GM19455 (cell line): ENCODE measurements at regions not wholly inside any gene's neighbourhood (a gene's known extent, or its start where the extent isn't known, plus 50 kb on each side); places are given as distances from the start of the nearest gene placed in this dataset.
"Not testable (repeated sequence)": the region's sequence is repeated elsewhere in the genome, so short reads cannot be mapped to it uniquely, and the experiment has no call there.

Source experiments
- ATAC-seq: cut with Tn5 transposase; IDR thresholded peaks from one replicate; pipeline ENCODE4 v1.9.1; 2021; ENCODE audit not compliant: unreplicated experiment

GRCh38 chr2:194723446-194723845, 933.6 kb upstream of the SLC39A10 start:
- ATAC-seq = no peak

GRCh38 chr2:194721227-194721626, 935.8 kb upstream of the SLC39A10 start:
- ATAC-seq = no peak

- no peak for ATAC-seq
These were observed 936.6 kb upstream of the SLC39A10 start for GRCh38 chr2:194720462-194720861.

GRCh38 chr2:194718881-194719280, 938.1 kb upstream of the SLC39A10 start:
- ATAC-seq = no peak

- ATAC-seq = no peak
These were observed 942.5 kb upstream of the SLC39A10 start for GRCh38 chr2:194714541-194714940.

- ATAC-seq = no peak
These were observed 947.2 kb upstream of the SLC39A10 start for GRCh38 chr2:194709840-194710239.

- ATAC-seq = no peak
These were observed 950.8 kb upstream of the SLC39A10 start for GRCh38 chr2:194706179-194706578.

- ATAC-seq = no peak
These were observed 951.6 kb upstream of the SLC39A10 start for GRCh38 chr2:194705398-194705797.

- no peak for ATAC-seq
These were observed 956.3 kb upstream of the SLC39A10 start for GRCh38 chr2:194700726-194701125.

GRCh38 chr2:194700116-194700515, 956.9 kb upstream of the SLC39A10 start:
- no peak for ATAC-seq

GRCh38 chr2:194698012-194698411, 959.0 kb upstream of the SLC39A10 start:
- no peak for ATAC-seq

- ATAC-seq = no peak
These were observed 959.6 kb upstream of the SLC39A10 start for GRCh38 chr2:194697439-194697838.

- no peak for ATAC-seq
These were observed 960.3 kb upstream of the SLC39A10 start for GRCh38 chr2:194696690-194697089.

GRCh38 chr2:194686569-194686968, 970.5 kb upstream of the SLC39A10 start:
- no peak for ATAC-seq

- ATAC-seq = no peak
These were observed 983.0 kb upstream of the SLC39A10 start for GRCh38 chr2:194674043-194674442.

GRCh38 chr2:194672994-194673393, 984.0 kb upstream of the SLC39A10 start:
- no peak for ATAC-seq

GRCh38 chr2:194661431-194661830, 995.6 kb upstream of the SLC39A10 start:
- no peak for ATAC-seq

GRCh38 chr2:194639057-194639456, 1018.0 kb upstream of the SLC39A10 start:
- not testable (repeated sequence) for ATAC-seq

GRCh38 chr2:194621945-194622344, 1035.1 kb upstream of the SLC39A10 start:
- no peak for ATAC-seq

- ATAC-seq = no peak
These were observed 1037.7 kb upstream of the SLC39A10 start for GRCh38 chr2:194619366-194619765.

GRCh38 chr2:194618432-194618831, 1038.6 kb upstream of the SLC39A10 start:
- ATAC-seq = no peak

GRCh38 chr2:194616334-194616733, 1040.7 kb upstream of the SLC39A10 start:
- ATAC-seq = peak; percentile 62

- ATAC-seq = no peak
These were observed 1046.7 kb upstream of the SLC39A10 start for GRCh38 chr2:194610297-194610696.

- ATAC-seq = no peak
These were observed 1053.6 kb upstream of the SLC39A10 start for GRCh38 chr2:194603429-194603828.
